HepG2 (cell line): ENCODE measurements at regions not wholly inside any gene's neighbourhood (a gene's known extent, or its start where the extent isn't known, plus 50 kb on each side); places are given as distances from the start of the nearest gene placed in this dataset.
A peak's percentile ranks its signal among the peaks of the same experiment; 100 is the strongest.

Experiments used
- MBNL3 ChIP-seq: fragments of 250-450 bp; sonication (Bioruptor Pico); conservative IDR thresholded peaks from 2 replicates; pipeline ENCODE4 v1.8.0; 2022; ENCODE audit warnings: mild to moderate bottlenecking, inconsistent platforms
- NR2C2 ChIP-seq: sonication (generic); formaldehyde crosslinking; IDR thresholded peaks from 2 replicates; pipeline ENCODE4 v1.4.0; 2020; ENCODE audit warnings: missing genetic modification reagents, mild to moderate bottlenecking, moderate library complexity, borderline replicate concordance
- RELA ChIP-seq: sonication (generic); formaldehyde crosslinking; IDR thresholded peaks from 2 replicates; pipeline ENCODE4 v1.4.0; 2020; ENCODE audit warnings: missing genetic modification reagents
- SRY ChIP-seq: sonication (generic); formaldehyde crosslinking; IDR thresholded peaks from 2 replicates; pipeline ENCODE4 v1.8.0; 2022; ENCODE audit warnings: mild to moderate bottlenecking, missing genetic modification reagents
- SYNCRIP ChIP-seq: fragments of 200-400 bp; formaldehyde crosslinking; IDR thresholded peaks from 2 replicates; pipeline ENCODE4 v1.6.1; 2018; ENCODE audit warnings: mild to moderate bottlenecking, low read depth, low read length; ENCODE audit not compliant: insufficient read depth
- ZBTB1 ChIP-seq: sonication (generic); formaldehyde crosslinking; IDR thresholded peaks from 2 replicates; pipeline ENCODE4 v1.4.0; 2020; ENCODE audit warnings: missing genetic modification reagents, borderline replicate concordance
- ZBTB42 ChIP-seq: sonication (generic); formaldehyde crosslinking; IDR thresholded peaks from 2 replicates; pipeline ENCODE4 v1.5.0; 2020; ENCODE audit warnings: mild to moderate bottlenecking, missing genetic modification reagents
- ZNF318 ChIP-seq: sonication (generic); formaldehyde crosslinking; IDR thresholded peaks from 2 replicates; pipeline ENCODE4 v1.4.0; 2020; ENCODE audit warnings: mild to moderate bottlenecking, missing genetic modification reagents
- ZNF34 ChIP-seq: sonication (generic); formaldehyde crosslinking; IDR thresholded peaks from 2 replicates; pipeline ENCODE4 v1.4.0; 2020; ENCODE audit warnings: mild to moderate bottlenecking, missing genetic modification reagents, borderline replicate concordance
- ZNF44 ChIP-seq: sonication (generic); formaldehyde crosslinking; IDR thresholded peaks from 2 replicates; pipeline ENCODE4 v1.5.1; 2020; ENCODE audit warnings: mild to moderate bottlenecking, missing genetic modification reagents
- ZNF484 ChIP-seq: sonication (generic); formaldehyde crosslinking; IDR thresholded peaks from 2 replicates; pipeline ENCODE4 v1.5.1; 2020; ENCODE audit warnings: mild to moderate bottlenecking, low read depth, missing genetic modification reagents, borderline replicate concordance
- ZNF878 ChIP-seq: sonication (generic); formaldehyde crosslinking; IDR thresholded peaks from 2 replicates; pipeline ENCODE4 v1.8.1; 2023; ENCODE audit warnings: mild to moderate bottlenecking, missing genetic modification reagents, moderate library complexity
- ZXDC ChIP-seq: sonication (generic); formaldehyde crosslinking; IDR thresholded peaks from 2 replicates; pipeline ENCODE4 v1.5.0; 2020; ENCODE audit warnings: mild to moderate bottlenecking, missing genetic modification reagents
- TF ChIP-seq, protein P1 (sequence below): sonication (generic); formaldehyde crosslinking; IDR thresholded peaks from 2 replicates; pipeline ENCODE4 v1.8.0; 2023; ENCODE audit warnings: mild to moderate bottlenecking, missing genetic modification reagents
- TF ChIP-seq, protein P2 (sequence below): IDR thresholded peaks from 2 replicates; pipeline ENCODE4 v1.6.1; 2016; ENCODE audit warnings: missing compliant biosample characterization, missing genetic modification reagents, borderline replicate concordance

- no peak for TF ChIP-seq ZNF878 (CRISPR knock-in tag)
- TF ChIP-seq ZNF44 (CRISPR knock-in tag): 0 out of 2 replicates have a peak, but pooled peaks have one; percentile 81
- peak; percentile 87 for TF ChIP-seq SRY
- TF ChIP-seq ZNF34 (CRISPR knock-in tag): no peak
- TF ChIP-seq, protein P1, sequence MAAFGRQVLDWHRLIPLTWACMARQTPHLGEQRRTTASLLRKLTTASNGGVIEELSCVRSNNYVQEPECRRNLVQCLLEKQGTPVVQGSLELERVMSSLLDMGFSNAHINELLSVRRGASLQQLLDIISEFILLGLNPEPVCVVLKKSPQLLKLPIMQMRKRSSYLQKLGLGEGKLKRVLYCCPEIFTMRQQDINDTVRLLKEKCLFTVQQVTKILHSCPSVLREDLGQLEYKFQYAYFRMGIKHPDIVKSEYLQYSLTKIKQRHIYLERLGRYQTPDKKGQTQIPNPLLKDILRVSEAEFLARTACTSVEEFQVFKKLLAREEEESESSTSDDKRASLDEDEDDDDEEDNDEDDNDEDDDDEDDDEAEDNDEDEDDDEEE (CRISPR knock-in tag): peak; percentile 32; the same call in 1 of the 2 replicates
- no peak; the same call in 1 of the 2 replicates for TF ChIP-seq ZBTB42
- no peak for TF ChIP-seq ZBTB1
- no peak for TF ChIP-seq ZNF484
- TF ChIP-seq, protein P2, sequence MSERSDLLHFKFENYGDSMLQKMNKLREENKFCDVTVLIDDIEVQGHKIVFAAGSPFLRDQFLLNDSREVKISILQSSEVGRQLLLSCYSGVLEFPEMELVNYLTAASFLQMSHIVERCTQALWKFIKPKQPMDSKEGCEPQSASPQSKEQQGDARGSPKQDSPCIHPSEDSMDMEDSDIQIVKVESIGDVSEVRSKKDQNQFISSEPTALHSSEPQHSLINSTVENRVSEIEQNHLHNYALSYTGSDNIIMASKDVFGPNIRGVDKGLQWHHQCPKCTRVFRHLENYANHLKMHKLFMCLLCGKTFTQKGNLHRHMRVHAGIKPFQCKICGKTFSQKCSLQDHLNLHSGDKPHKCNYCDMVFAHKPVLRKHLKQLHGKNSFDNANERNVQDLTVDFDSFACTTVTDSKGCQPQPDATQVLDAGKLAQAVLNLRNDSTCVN (CRISPR knock-in tag): peak; percentile 46; the same call in 1 of the 2 replicates
- TF ChIP-seq RELA: no peak
- 0 out of 2 replicates have a peak, but pooled peaks have one; percentile 42 for TF ChIP-seq NR2C2 (CRISPR knock-in tag)
- TF ChIP-seq MBNL3 (CRISPR knock-in tag): no peak
- no peak for TF ChIP-seq ZXDC (CRISPR knock-in tag)
- 0 out of 2 replicates have a peak, but pooled peaks have one; percentile 64 for TF ChIP-seq ZNF318 (CRISPR knock-in tag)
- no peak for TF ChIP-seq SYNCRIP
These were observed 59.1 kb upstream of the PTPN1 start (continued) for GRCh38 chr20:50450881-50451752.
